ENCODE measurements at regions not wholly inside any gene's neighbourhood (a gene's known extent, or its start where the extent isn't known, plus 50 kb on each side); places are given as distances from the start of the nearest gene placed in this dataset.

GRCh38 chr7:46198701-46199100 is 277.6 kb upstream of the IGFBP3 start:
- Histone ChIP-seq H4K20me1 (ENCODE audit: insufficient read depth) (no peaks in the 10 kb centered on the region), H3K27me3 (ENCODE audit: insufficient read depth, low read length) (no peaks in the 10 kb centered on the region), H3K4me2 (ENCODE audit: low read length) (no peak overlapping the region), H3K9me3 (ENCODE audit: control insufficient read depth in 1 of 2, insufficient read depth in 1 of 2, low read depth in 1 of 2, low read length in 2 of 2) (no peaks in the 10 kb centered on the region), H3K36me3 (ENCODE audit: control insufficient read depth in 1 of 2, insufficient read depth in 2 of 2, low read length in 2 of 2) (no peaks in the 10 kb centered on the region; a peak in 1 of 4 replicates), H3K4me3 (replicated peaks in 1 of 2; ENCODE audit: low read depth in 1 of 2, low read length in 2 of 2) (no peak overlapping the region), H3K79me2 (ENCODE audit: insufficient read depth, low read length) (no peaks in the 10 kb centered on the region), H2AFZ (ENCODE audit: low read depth, low read length, poor library complexity, severe bottlenecking) (no peak overlapping the region), H3K4me1 (ENCODE audit: control insufficient read depth in 1 of 2, insufficient read depth in 2 of 2, low read length in 2 of 2) (no peaks in the 10 kb centered on the region), H3K9me2 (ENCODE audit: insufficient read depth) (no peaks in the 10 kb centered on the region), H3K27ac (ENCODE audit: low read depth, low read length) (no peak overlapping the region), H3K9ac (ENCODE audit: low read length) (no peak overlapping the region)
- BruUV-seq (replicated peaks): no TSS peak
- no peak for TF ChIP-seq TCF7L2 (IDR thresholded peaks at IDR 0.05; ENCODE audit: borderline replicate concordance, extremely low read depth, insufficient read depth, insufficient read length)
- no peak for TF ChIP-seq SRF (IDR thresholded peaks at IDR 0.05; ENCODE audit: low read depth)
- no peak for TF ChIP-seq CEBPB (IDR thresholded peaks at IDR 0.05; ENCODE audit: low read depth)
- no peak for TF ChIP-seq EGR1 (IDR thresholded peaks at IDR 0.05; ENCODE audit: low read depth)
- no peak for TF ChIP-seq EZH2 (IDR thresholded peaks at IDR 0.05)
- no peak for TF ChIP-seq REST (IDR thresholded peaks at IDR 0.05; ENCODE audit: low read depth)
- TF ChIP-seq SP1 (IDR thresholded peaks at IDR 0.05; ENCODE audit: low read depth): no peak
- TF ChIP-seq JUND (IDR thresholded peaks at IDR 0.05): no peak
- TF ChIP-seq EZH2phosphoT487 (IDR thresholded peaks at IDR 0.05; ENCODE audit: borderline replicate concordance): no peak
- TF ChIP-seq RAD21 (IDR thresholded peaks at IDR 0.05; ENCODE audit: low read depth): no peak
- TF ChIP-seq YY1 (IDR thresholded peaks at IDR 0.05; ENCODE audit: extremely low read depth, insufficient replicate concordance, low read depth, low read length): no peak
- TF ChIP-seq SIN3A (IDR thresholded peaks at IDR 0.05; ENCODE audit: low read depth): no peak
- TF ChIP-seq MAX (IDR thresholded peaks at IDR 0.05): no peak
- TF ChIP-seq FOSL1 (IDR thresholded peaks at IDR 0.05; ENCODE audit: low read depth): no peak
- no peak for TF ChIP-seq CBX3 (IDR thresholded peaks at IDR 0.05; ENCODE audit: low read depth)
- no peak for TF ChIP-seq CTCF (IDR thresholded peaks at IDR 0.05 in 2 of 3, conservative IDR thresholded peaks at IDR 0.05 in 1 of 3; ENCODE audit: borderline replicate concordance in 1 of 3, insufficient read depth in 1 of 3, low read depth in 2 of 3, low read length in 2 of 3)
- TF ChIP-seq POLR2A (IDR thresholded peaks at IDR 0.05; ENCODE audit: borderline replicate concordance, extremely low read depth, insufficient read depth, insufficient read length): no peak
- no peak for TF ChIP-seq ATF3 (IDR thresholded peaks at IDR 0.05)
- ATAC-seq (no peak), DNase-seq (ENCODE audit: low read depth, low spot score) (no peak)
- ChIA-PET POLR2A (no interaction called here), RAD21 (ENCODE audit: low non-redundant PET in 1 of 2, low total read pairs in 2 of 2, uncharacterized antibody in 2 of 2, unreplicated experiment in 2 of 2) (no interaction called here), CTCF (no interaction called here)
- intact Hi-C loops (cut with micrococcal nuclease): no loop called here
